Mesendoderm (in vitro differentiated cells): ENCODE measurements at regions not wholly inside any gene's neighbourhood (a gene's known extent, or its start where the extent isn't known, plus 50 kb on each side); places are given as distances from the start of the nearest gene placed in this dataset.

Experiments
- DNase-seq: peaks from one replicate; pipeline ENCODE4 v3.0.0; 2013
- H2AK5ac ChIP-seq: 2 replicates; pipeline ENCODE4 v1.6.1; 2013; ENCODE audit warnings: low read length, inconsistent platforms
- H2BK120ac ChIP-seq: 2 replicates; pipeline ENCODE4 v1.6.1; 2013; ENCODE audit warnings: low read depth, mild to moderate bottlenecking, low read length, moderate library complexity, mixed read lengths
- H2BK15ac ChIP-seq: replicated peaks from 2 replicates; pipeline ENCODE4 v1.6.1; 2013; ENCODE audit warnings: low read depth, mild to moderate bottlenecking, moderate library complexity
- H2BK5ac ChIP-seq: 2 replicates; pipeline ENCODE4 v1.6.1; 2013; ENCODE audit warnings: low read length, inconsistent platforms
- H3K18ac ChIP-seq: 2 replicates; pipeline ENCODE4 v1.6.1; 2013; ENCODE audit warnings: mild to moderate bottlenecking, low read length, mixed read lengths
- H3K23ac ChIP-seq: one replicate; pipeline ENCODE4 v1.6.1; 2013; ENCODE audit warnings: low read length
- H3K27ac ChIP-seq: 2 replicates; pipeline ENCODE4 v1.5.1; 2013; ENCODE audit warnings: low read depth, mild to moderate bottlenecking, inconsistent platforms, low read length, moderate library complexity
- H3K27me3 ChIP-seq: 2 replicates; pipeline ENCODE4 v1.6.1; 2013; ENCODE audit warnings: low read length, control low read depth, mild to moderate bottlenecking, inconsistent platforms; ENCODE audit not compliant: insufficient read depth, poor library complexity
- H3K36me3 ChIP-seq: 2 replicates; pipeline ENCODE4 v1.6.1; 2013; ENCODE audit warnings: low read length, inconsistent platforms; ENCODE audit not compliant: control insufficient read depth, insufficient read depth
- H3K4ac ChIP-seq: one replicate; pipeline ENCODE4 v1.6.1; 2013; ENCODE audit warnings: low read depth, mild to moderate bottlenecking, low read length, moderate library complexity
- H3K4me1 ChIP-seq: 2 replicates; pipeline ENCODE4 v1.6.1; 2013; ENCODE audit warnings: low read depth, low read length, inconsistent platforms; ENCODE audit not compliant: control insufficient read depth
- H3K4me2 ChIP-seq: 2 replicates; pipeline ENCODE4 v1.6.1; 2013; ENCODE audit warnings: low read length
- H3K4me3 ChIP-seq: 2 replicates; pipeline ENCODE4 v1.5.1; 2013; ENCODE audit warnings: mild to moderate bottlenecking, low read length
- H3K56ac ChIP-seq: one replicate; pipeline ENCODE4 v1.6.1; 2013; ENCODE audit warnings: low read length
- H3K79me1 ChIP-seq: 2 replicates; pipeline ENCODE4 v1.6.1; 2013; ENCODE audit warnings: low read length, inconsistent platforms
- H3K79me2 ChIP-seq: 2 replicates; pipeline ENCODE4 v1.6.1; 2013; ENCODE audit warnings: mild to moderate bottlenecking, low read length; ENCODE audit not compliant: control insufficient read depth, insufficient read depth
- H3K9ac ChIP-seq: 2 replicates; pipeline ENCODE4 v1.6.1; 2013; ENCODE audit warnings: low read length, inconsistent platforms
- H4K5ac ChIP-seq: one replicate; pipeline ENCODE4 v1.6.1; 2013; ENCODE audit warnings: low read length
- H4K8ac ChIP-seq: one replicate; pipeline ENCODE4 v1.6.1; 2013; ENCODE audit warnings: low read depth, mild to moderate bottlenecking, control low read depth, low read length, moderate library complexity
- WGBS: extraction: QIAGEN DNeasy Blood & Tissue Kit; methylation state at CpG from one replicate; pipeline ENCODE4 v1.1.7; 2013; ENCODE audit warnings: low lambda C conversion rate, missing lambda C conversion rate; ENCODE audit not compliant: insufficient coverage; ENCODE audit errors: extremely low coverage; 5-methylcytosine and 5-hydroxymethylcytosine counted together

- H2AK5ac ChIP-seq: no peak overlapping the region
- H3K79me2 ChIP-seq: no peaks in the 10 kb centered on the region
- no peak overlapping the region for H2BK5ac ChIP-seq
- no peak overlapping the region for H3K27ac ChIP-seq
- H3K23ac ChIP-seq: no peak overlapping the region
- H2BK120ac ChIP-seq: no peak overlapping the region
- H3K18ac ChIP-seq: no peak overlapping the region
- H3K4me3 ChIP-seq: no peak overlapping the region
- H4K5ac ChIP-seq: no peak overlapping the region
- no peak overlapping the region for H3K4me2 ChIP-seq
- H3K9ac ChIP-seq: no peak overlapping the region
- H3K4me1 ChIP-seq: no peaks in the 10 kb centered on the region
- no peak overlapping the region for H4K8ac ChIP-seq
- H3K27me3 ChIP-seq: no peaks in the 10 kb centered on the region
- no peak overlapping the region for H2BK15ac ChIP-seq
- H3K79me1 ChIP-seq: no peaks in the 10 kb centered on the region
- DNase-seq: no peak
- whole genome bisulfite sequencing: no CpG with 5 or more reads among the region's 53 CpGs
- no peak overlapping the region for H3K4ac ChIP-seq
- H3K36me3 ChIP-seq: no peaks in the 10 kb centered on the region
- no peak overlapping the region for H3K56ac ChIP-seq
Measured at GRCh38 chr17:22435231-22435974, 743.1 kb downstream of the KCNJ18 start.

GRCh38 chr17:22441776-22442175, 749.5 kb downstream of the KCNJ18 start:
- no peak overlapping the region for H3K23ac ChIP-seq
- no peak overlapping the region for H3K4ac ChIP-seq
- no peak overlapping the region for H3K27ac ChIP-seq

GRCh38 chr17:22443061-22443460, 750.7 kb downstream of the KCNJ18 start:
- Histone ChIP-seq H3K4me2 (no peak overlapping the region), H3K9ac (no peak overlapping the region), H3K4ac (no peak overlapping the region), H3K4me1 (no peaks in the 10 kb centered on the region), H3K79me1 (no peaks in the 10 kb centered on the region), H4K8ac (no peak overlapping the region), H4K5ac (no peak overlapping the region), H2BK5ac (no peak overlapping the region), H3K18ac (no peak overlapping the region), H3K56ac (no peak overlapping the region), H2BK120ac (no peak overlapping the region), H3K79me2 (no peaks in the 10 kb centered on the region), H3K27ac (no peak overlapping the region), H2BK15ac (no peak overlapping the region), H3K4me3 (no peak overlapping the region), H3K23ac (no peak overlapping the region), H2AK5ac (no peak overlapping the region), H3K36me3 (no peaks in the 10 kb centered on the region), H3K27me3 (no peaks in the 10 kb centered on the region)
- no peak for DNase-seq
- no CpG with 5 or more reads among the region's 6 CpGs for WGBS

More at GRCh38 chr17:22441776-22442175, 749.5 kb downstream of the KCNJ18 start:
- no peaks in the 10 kb centered on the region for H3K4me1 ChIP-seq
- H3K56ac ChIP-seq: no peak overlapping the region
- no peaks in the 10 kb centered on the region for H3K27me3 ChIP-seq
- no peak for DNase-seq
- no peaks in the 10 kb centered on the region for H3K79me1 ChIP-seq
- no CpG with 5 or more reads among the region's 7 CpGs for WGBS
- no peak overlapping the region for H2BK120ac ChIP-seq
- H3K18ac ChIP-seq: no peak overlapping the region
- no peaks in the 10 kb centered on the region for H3K79me2 ChIP-seq
- no peaks in the 10 kb centered on the region for H3K36me3 ChIP-seq
- H2BK5ac ChIP-seq: no peak overlapping the region
- H3K9ac ChIP-seq: no peak overlapping the region
- no peak overlapping the region for H4K5ac ChIP-seq
- H2BK15ac ChIP-seq: no peak overlapping the region
- H4K8ac ChIP-seq: no peak overlapping the region
- H2AK5ac ChIP-seq: no peak overlapping the region
- H3K4me2 ChIP-seq: no peak overlapping the region
- H3K4me3 ChIP-seq: no peak overlapping the region

- Histone ChIP-seq H2BK120ac (no peak overlapping the region), H3K27me3 (no peaks in the 10 kb centered on the region), H3K4ac (no peak overlapping the region), H3K4me2 (no peak overlapping the region), H3K18ac (no peak overlapping the region), H3K9ac (no peak overlapping the region), H3K79me2 (no peaks in the 10 kb centered on the region), H2AK5ac (no peak overlapping the region), H3K4me1 (no peaks in the 10 kb centered on the region), H4K5ac (no peak overlapping the region), H2BK5ac (no peak overlapping the region), H3K79me1 (no peaks in the 10 kb centered on the region), H3K27ac (no peak overlapping the region), H4K8ac (no peak overlapping the region), H3K4me3 (no peak overlapping the region), H3K36me3 (no peaks in the 10 kb centered on the region), H3K23ac (no peak overlapping the region), H3K56ac (no peak overlapping the region), H2BK15ac (no peak overlapping the region)
- WGBS: no CpG with 5 or more reads among the region's 19 CpGs
- no peak for DNase-seq
Measured at GRCh38 chr17:22453181-22453580, 760.9 kb downstream of the KCNJ18 start.

GRCh38 chr17:22454070-22454999, 762.0 kb downstream of the KCNJ18 start:
- Histone ChIP-seq H2AK5ac (no peak overlapping the region), H3K9ac (no peak overlapping the region), H3K56ac (no peak overlapping the region), H3K79me1 (no peaks in the 10 kb centered on the region), H2BK5ac (no peak overlapping the region), H3K4me1 (no peaks in the 10 kb centered on the region), H3K4ac (no peak overlapping the region), H3K4me3 (no peak overlapping the region), H3K23ac (no peak overlapping the region), H3K27ac (no peak overlapping the region), H2BK120ac (no peak overlapping the region), H4K5ac (no peak overlapping the region), H2BK15ac (no peak overlapping the region), H3K79me2 (no peaks in the 10 kb centered on the region), H3K27me3 (no peaks in the 10 kb centered on the region), H3K36me3 (no peaks in the 10 kb centered on the region), H3K18ac (no peak overlapping the region), H4K8ac (no peak overlapping the region), H3K4me2 (no peak overlapping the region)
- DNase-seq: no peak
- WGBS: no CpG with 5 or more reads among the region's 82 CpGs
